ENCODE measurements at regions not wholly inside any gene's neighbourhood (a gene's known extent, or its start where the extent isn't known, plus 50 kb on each side); places are given as distances from the start of the nearest gene placed in this dataset.

DNA sequence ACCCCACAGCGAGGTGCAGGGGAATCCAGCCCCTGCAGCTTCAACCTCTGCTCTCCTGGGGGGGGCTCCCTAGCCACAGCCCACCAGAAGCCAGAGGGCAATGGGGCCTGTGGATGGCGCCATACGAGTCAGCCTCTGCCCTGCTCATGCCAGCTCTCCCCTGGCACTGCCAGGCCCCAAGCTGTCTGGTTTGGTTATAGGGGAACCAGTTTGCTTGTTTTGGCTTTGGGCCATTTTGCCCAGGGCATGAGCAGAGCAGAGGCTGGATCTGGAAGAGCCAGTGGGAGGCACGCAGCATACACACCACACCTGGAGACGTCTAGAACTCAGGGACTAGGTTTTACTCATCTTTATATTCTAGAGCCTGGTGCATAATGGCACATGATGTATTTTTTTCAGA, 66.7 kb upstream of the SLC22A16 start:
- Histone ChIP-seq H3K4me1 (ENCODE audit: control insufficient read depth, extremely low read depth, insufficient read depth, low read length) (peaks cover 40% of the 10 kb centered on the region), H3K4me3 (ENCODE audit: control insufficient read depth in 2 of 3, extremely low read depth in 1 of 3, insufficient read depth in 2 of 3, low read depth in 1 of 3, low read length in 3 of 3) (no peak overlapping the region), H2AFZ (ENCODE audit: control insufficient read depth, low read length) (no peak overlapping the region), H4K20me1 (ENCODE audit: control insufficient read depth, extremely low read depth, insufficient read depth, low read length) (no peaks in the 10 kb centered on the region), H3K27me3 (ENCODE audit: control insufficient read depth, extremely low read depth, insufficient read depth, low read length) (no peaks in the 10 kb centered on the region), H3K9ac (ENCODE audit: control insufficient read depth, extremely low read depth, insufficient read depth, low read length) (no peak overlapping the region), H3K9me1 (ENCODE audit: control insufficient read depth, extremely low read depth, insufficient read depth, low read length) (no peaks in the 10 kb centered on the region), H3K27ac (ENCODE audit: control insufficient read depth, insufficient read depth, low read length) (no peak overlapping the region), H3K4me2 (ENCODE audit: control insufficient read depth, extremely low read depth, insufficient read depth, low read depth, low read length) (peak overlapping the region; percentile 29), H3K79me2 (ENCODE audit: control insufficient read depth, insufficient read depth, low read length) (no peaks in the 10 kb centered on the region), H3K36me3 (ENCODE audit: control insufficient read depth in 2 of 2, extremely low read depth in 1 of 2, insufficient read depth in 2 of 2, low read length in 2 of 2) (no peaks in the 10 kb centered on the region), H3K9me3 (ENCODE audit: control insufficient read depth, low read depth, low read length) (peaks cover 11% of the 10 kb centered on the region)
- TF ChIP-seq, protein P1, sequence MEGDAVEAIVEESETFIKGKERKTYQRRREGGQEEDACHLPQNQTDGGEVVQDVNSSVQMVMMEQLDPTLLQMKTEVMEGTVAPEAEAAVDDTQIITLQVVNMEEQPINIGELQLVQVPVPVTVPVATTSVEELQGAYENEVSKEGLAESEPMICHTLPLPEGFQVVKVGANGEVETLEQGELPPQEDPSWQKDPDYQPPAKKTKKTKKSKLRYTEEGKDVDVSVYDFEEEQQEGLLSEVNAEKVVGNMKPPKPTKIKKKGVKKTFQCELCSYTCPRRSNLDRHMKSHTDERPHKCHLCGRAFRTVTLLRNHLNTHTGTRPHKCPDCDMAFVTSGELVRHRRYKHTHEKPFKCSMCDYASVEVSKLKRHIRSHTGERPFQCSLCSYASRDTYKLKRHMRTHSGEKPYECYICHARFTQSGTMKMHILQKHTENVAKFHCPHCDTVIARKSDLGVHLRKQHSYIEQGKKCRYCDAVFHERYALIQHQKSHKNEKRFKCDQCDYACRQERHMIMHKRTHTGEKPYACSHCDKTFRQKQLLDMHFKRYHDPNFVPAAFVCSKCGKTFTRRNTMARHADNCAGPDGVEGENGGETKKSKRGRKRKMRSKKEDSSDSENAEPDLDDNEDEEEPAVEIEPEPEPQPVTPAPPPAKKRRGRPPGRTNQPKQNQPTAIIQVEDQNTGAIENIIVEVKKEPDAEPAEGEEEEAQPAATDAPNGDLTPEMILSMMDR (optimal IDR thresholded peaks at IDR 0.05 in 1 of 3, IDR thresholded peaks at IDR 0.05 in 1 of 3, conservative IDR thresholded peaks at IDR 0.05 in 1 of 3; ENCODE audit: extremely low read depth in 1 of 3, insufficient read depth in 2 of 3, low read length in 3 of 3): peak in 1 of 3 experiments; percentile 31
- no peak for TF ChIP-seq EZH2 (IDR thresholded peaks at IDR 0.05; ENCODE audit: low read length)
- FAIRE-seq: peak; percentile 13
- no peak for DNase-seq (ENCODE audit: low read depth, low spot score)
- dilution Hi-C loops (cut with MboI; ENCODE audit: extremely low pct_ligation_motif_present, low sequenced_read_pairs): no loop called here

DNA sequence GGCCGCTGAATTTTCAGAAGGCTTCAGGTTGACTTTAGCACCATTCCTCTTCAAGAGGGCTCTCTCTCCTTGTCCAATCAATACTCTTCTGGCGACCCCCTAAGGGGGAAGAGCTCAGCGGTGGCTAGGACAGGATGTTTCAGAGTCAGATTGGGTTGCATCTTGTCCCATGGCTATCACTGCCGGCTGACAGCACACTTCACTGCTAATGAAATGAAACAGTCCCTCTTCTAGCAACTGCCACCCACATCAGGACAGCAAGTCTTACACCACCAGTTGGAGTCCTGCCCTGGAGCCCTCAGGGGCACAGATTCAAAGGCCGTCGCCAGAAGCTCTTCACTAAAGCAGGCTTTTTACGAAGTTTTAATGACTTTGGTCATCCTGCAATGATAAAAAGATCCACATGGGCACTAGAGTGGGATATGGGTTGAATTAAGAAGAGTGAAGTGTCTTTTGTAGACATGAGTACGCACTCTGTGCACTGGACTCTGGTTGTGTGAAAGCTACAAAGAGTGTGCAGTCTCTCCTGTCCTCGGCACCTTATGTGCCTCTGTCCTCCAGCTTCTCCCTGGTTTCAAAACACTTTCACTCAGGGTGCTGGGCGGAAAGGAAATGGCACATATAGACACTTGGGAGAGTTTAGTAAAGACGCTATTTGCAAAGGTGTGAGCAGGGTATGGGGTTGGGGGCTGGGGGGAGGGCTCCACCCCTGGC, 66.1 kb upstream of the SLC22A16 start:
- H3K27ac ChIP-seq (ENCODE audit: control insufficient read depth, insufficient read depth, low read length): no peak overlapping the region
- no peaks in the 10 kb centered on the region for H3K9me1 ChIP-seq (ENCODE audit: control insufficient read depth, extremely low read depth, insufficient read depth, low read length)
- FAIRE-seq (no peak), DNase-seq (ENCODE audit: low read depth, low spot score) (no peak)
- no peak overlapping the region for H3K4me2 ChIP-seq (ENCODE audit: control insufficient read depth, extremely low read depth, insufficient read depth, low read depth, low read length)
- H3K4me1 ChIP-seq (ENCODE audit: control insufficient read depth, extremely low read depth, insufficient read depth, low read length): peaks cover 39% of the 10 kb centered on the region
- no peak overlapping the region for H2AFZ ChIP-seq (ENCODE audit: control insufficient read depth, low read length)
- H3K36me3 ChIP-seq (ENCODE audit: control insufficient read depth in 2 of 2, extremely low read depth in 1 of 2, insufficient read depth in 2 of 2, low read length in 2 of 2): no peaks in the 10 kb centered on the region
- H4K20me1 ChIP-seq (ENCODE audit: control insufficient read depth, extremely low read depth, insufficient read depth, low read length): no peaks in the 10 kb centered on the region
- H3K9me3 ChIP-seq (ENCODE audit: control insufficient read depth, low read depth, low read length): peaks cover 11% of the 10 kb centered on the region
- no peak overlapping the region for H3K9ac ChIP-seq (ENCODE audit: control insufficient read depth, extremely low read depth, insufficient read depth, low read length)
- no peak overlapping the region for H3K4me3 ChIP-seq (ENCODE audit: control insufficient read depth in 2 of 3, extremely low read depth in 1 of 3, insufficient read depth in 2 of 3, low read depth in 1 of 3, low read length in 3 of 3)
- no peak for TF ChIP-seq EZH2 (IDR thresholded peaks at IDR 0.05; ENCODE audit: low read length)
- TF ChIP-seq, protein P1 (optimal IDR thresholded peaks at IDR 0.05 in 1 of 3, IDR thresholded peaks at IDR 0.05 in 1 of 3, conservative IDR thresholded peaks at IDR 0.05 in 1 of 3; ENCODE audit: extremely low read depth in 1 of 3, insufficient read depth in 2 of 3, low read length in 3 of 3): no peak
- no peaks in the 10 kb centered on the region for H3K79me2 ChIP-seq (ENCODE audit: control insufficient read depth, insufficient read depth, low read length)
- no peaks in the 10 kb centered on the region for H3K27me3 ChIP-seq (ENCODE audit: control insufficient read depth, extremely low read depth, insufficient read depth, low read length)
- dilution Hi-C loops (cut with MboI; ENCODE audit: extremely low pct_ligation_motif_present, low sequenced_read_pairs): no loop called here

Data from keratinocyte (primary cell).